ENCODE measurements at regions not wholly inside any gene's neighbourhood (a gene's known extent, or its start where the extent isn't known, plus 50 kb on each side); places are given as distances from the start of the nearest gene placed in this dataset.
A peak's percentile ranks its signal among the peaks of the same experiment; 100 is the strongest.

DNA sequence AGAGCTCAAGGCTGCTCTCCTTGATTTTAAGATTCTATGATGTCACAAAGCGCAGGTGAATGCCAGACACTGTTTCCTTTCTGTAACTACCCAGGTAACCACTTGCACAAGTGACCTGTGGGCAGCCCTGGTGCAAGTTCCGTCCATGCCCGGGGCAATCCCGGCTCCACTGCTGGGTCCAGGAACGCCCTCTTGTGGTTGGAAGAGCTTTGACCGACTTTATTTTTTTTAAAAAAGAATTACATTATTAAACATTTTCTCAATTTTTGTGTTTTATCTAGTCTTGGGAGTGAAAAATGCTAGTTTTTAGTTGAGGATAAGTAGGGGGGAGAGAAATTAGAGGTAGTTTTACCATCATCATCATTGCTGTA is 695.2 kb downstream of the QKI start:
- H3K27me3 Mint-ChIP-seq (ENCODE audit: unreplicated experiment) = no peaks in the 10 kb centered on the region
- H3K4me1 Mint-ChIP-seq (ENCODE audit: unreplicated experiment) = peaks cover 2% of the 10 kb centered on the region
- no peaks in the 10 kb centered on the region for H3K36me3 Mint-ChIP-seq (ENCODE audit: unreplicated experiment)
- peaks cover 4% of the 10 kb centered on the region for H3K9me3 Mint-ChIP-seq (ENCODE audit: unreplicated experiment)
- DNase-seq (ENCODE audit: extremely low spot score, unreplicated experiment) = no peak
- TF ChIP-seq, protein P1, sequence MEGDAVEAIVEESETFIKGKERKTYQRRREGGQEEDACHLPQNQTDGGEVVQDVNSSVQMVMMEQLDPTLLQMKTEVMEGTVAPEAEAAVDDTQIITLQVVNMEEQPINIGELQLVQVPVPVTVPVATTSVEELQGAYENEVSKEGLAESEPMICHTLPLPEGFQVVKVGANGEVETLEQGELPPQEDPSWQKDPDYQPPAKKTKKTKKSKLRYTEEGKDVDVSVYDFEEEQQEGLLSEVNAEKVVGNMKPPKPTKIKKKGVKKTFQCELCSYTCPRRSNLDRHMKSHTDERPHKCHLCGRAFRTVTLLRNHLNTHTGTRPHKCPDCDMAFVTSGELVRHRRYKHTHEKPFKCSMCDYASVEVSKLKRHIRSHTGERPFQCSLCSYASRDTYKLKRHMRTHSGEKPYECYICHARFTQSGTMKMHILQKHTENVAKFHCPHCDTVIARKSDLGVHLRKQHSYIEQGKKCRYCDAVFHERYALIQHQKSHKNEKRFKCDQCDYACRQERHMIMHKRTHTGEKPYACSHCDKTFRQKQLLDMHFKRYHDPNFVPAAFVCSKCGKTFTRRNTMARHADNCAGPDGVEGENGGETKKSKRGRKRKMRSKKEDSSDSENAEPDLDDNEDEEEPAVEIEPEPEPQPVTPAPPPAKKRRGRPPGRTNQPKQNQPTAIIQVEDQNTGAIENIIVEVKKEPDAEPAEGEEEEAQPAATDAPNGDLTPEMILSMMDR (IDR thresholded peaks at IDR 0.05) = peak; percentile 48
- no peak overlapping the region for H3K4me3 Mint-ChIP-seq (ENCODE audit: unreplicated experiment)
- H3K27ac Mint-ChIP-seq (ENCODE audit: unreplicated experiment) = no peak overlapping the region

DNA sequence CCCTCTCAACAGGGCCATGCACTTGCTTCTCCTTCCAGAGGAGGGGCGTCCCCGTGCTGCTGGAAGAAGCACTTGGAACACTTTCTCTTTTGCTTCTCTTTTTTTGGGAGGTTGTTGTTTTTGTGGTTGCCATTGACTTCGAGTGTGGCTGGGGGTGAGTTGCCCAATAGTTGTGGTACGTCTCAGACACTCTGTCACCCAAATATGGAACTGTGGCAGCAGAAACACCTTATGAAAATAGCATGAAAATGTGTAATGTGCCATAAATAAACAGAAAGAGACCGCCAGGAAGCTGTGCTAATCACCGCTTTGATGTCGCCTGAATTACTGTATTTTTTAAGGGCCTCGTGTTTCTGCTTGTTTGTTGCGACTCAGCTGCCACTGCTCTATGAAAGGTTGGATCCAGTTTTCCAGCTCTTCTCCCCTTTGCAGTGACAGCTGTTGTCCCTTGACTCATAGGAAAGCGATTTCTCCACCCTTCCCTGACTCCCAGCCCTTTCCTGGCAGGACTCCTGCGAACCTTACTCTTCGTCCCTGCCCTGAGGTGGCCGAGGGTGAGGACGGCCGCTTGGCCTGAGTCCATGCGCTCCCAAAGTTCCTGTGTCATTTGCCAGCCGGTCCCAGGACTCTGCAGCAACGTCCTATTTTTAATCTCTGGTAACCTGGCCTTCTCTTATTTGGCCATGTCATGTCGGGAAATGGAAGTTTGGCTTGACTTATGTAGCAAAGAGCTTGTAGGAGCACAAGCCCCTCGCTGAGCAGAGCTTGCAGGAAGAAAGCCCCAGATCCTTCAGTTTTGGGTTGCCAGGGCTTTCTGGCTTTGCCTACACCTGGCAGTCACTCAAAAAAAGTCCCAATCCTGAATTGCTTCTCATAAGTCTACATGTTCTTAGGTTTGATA is 694.6 kb downstream of the QKI start:
- TF ChIP-seq, protein P1 (IDR thresholded peaks at IDR 0.05) = no peak
- Mint-ChIP-seq H3K27ac (ENCODE audit: unreplicated experiment) (no peak overlapping the region), H3K4me3 (ENCODE audit: unreplicated experiment) (no peak overlapping the region), H3K27me3 (ENCODE audit: unreplicated experiment) (no peaks in the 10 kb centered on the region), H3K9me3 (ENCODE audit: unreplicated experiment) (peaks cover 4% of the 10 kb centered on the region), H3K4me1 (ENCODE audit: unreplicated experiment) (peaks cover 2% of the 10 kb centered on the region), H3K36me3 (ENCODE audit: unreplicated experiment) (no peaks in the 10 kb centered on the region)
- DNase-seq (ENCODE audit: extremely low spot score, unreplicated experiment) = no peak

DNA sequence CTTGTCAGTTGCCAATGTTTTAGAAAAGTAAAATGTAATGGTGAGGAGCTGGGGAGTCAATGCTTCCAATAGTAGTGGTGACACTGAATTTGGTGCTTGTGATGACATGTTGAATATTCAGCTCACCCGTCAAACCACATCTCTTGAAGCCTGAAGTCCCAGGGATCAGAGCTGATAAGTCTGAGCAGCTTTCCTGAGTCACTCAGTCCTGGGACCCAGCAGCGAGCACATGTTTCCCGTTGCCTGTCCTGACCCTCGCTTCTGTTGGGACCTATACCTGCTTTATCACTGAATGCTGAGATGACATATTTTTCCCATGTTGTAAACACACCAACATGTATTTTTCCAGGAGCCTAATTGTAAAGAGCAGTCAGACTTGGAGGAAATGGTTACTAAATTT is 693.6 kb downstream of the QKI start:
- DNase-seq (ENCODE audit: extremely low spot score, unreplicated experiment) = no peak

DNA sequence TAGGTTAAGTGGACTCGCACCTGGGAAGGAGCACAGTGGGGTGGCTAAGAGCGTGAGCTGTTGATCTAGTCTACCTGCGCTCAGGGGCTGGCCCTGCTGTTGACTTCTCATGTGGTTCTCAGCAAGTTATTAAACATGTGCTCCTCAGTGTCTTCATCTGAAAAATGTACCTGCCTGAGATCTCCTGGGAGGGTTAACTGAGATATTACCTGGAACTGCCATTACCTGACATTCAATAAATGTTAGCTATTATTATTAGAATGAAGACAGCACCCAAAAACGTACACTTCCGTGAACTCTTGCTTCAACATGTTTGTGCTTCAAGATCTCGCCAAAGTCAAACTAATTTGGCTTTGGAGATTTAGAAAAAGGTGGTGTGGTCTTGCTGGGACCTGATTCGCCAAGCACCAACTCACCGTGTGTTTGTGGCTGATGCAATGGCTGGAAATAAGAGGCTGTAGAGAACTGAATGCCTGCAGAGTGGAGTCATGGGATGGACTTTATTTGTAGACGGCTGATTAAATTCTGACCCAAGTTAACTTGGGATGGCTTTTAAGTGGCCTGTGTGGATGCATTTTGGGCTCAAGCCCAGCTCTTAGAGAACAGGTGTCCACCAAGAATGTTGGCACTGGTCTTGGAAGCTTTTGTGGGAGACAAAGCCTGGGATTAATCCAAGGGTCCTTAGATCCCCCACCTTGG is 692.9 kb downstream of the QKI start:
- H3K36me3 Mint-ChIP-seq (ENCODE audit: unreplicated experiment) = no peaks in the 10 kb centered on the region

More for the DNA sequence above, 693.6 kb downstream of the QKI start:
- Mint-ChIP-seq H3K27me3 (ENCODE audit: unreplicated experiment) (no peaks in the 10 kb centered on the region), H3K4me3 (ENCODE audit: unreplicated experiment) (no peak overlapping the region), H3K4me1 (ENCODE audit: unreplicated experiment) (peaks cover 2% of the 10 kb centered on the region), H3K27ac (ENCODE audit: unreplicated experiment) (no peak overlapping the region), H3K9me3 (ENCODE audit: unreplicated experiment) (peaks cover 4% of the 10 kb centered on the region), H3K36me3 (ENCODE audit: unreplicated experiment) (no peaks in the 10 kb centered on the region)
- TF ChIP-seq, protein P1 (IDR thresholded peaks at IDR 0.05) = no peak

More for the DNA sequence above, 692.9 kb downstream of the QKI start:
- no peak overlapping the region for H3K27ac Mint-ChIP-seq (ENCODE audit: unreplicated experiment)
- H3K27me3 Mint-ChIP-seq (ENCODE audit: unreplicated experiment) = no peaks in the 10 kb centered on the region
- peaks cover 2% of the 10 kb centered on the region for H3K4me1 Mint-ChIP-seq (ENCODE audit: unreplicated experiment)
- H3K9me3 Mint-ChIP-seq (ENCODE audit: unreplicated experiment) = peaks cover 4% of the 10 kb centered on the region
- DNase-seq (ENCODE audit: extremely low spot score, unreplicated experiment) = no peak
- TF ChIP-seq, protein P1 (IDR thresholded peaks at IDR 0.05) = no peak
- H3K4me3 Mint-ChIP-seq (ENCODE audit: unreplicated experiment) = no peak overlapping the region
